Activated CD4-positive, alpha-beta memory T cell treated with anti-CD3 and anti-CD28 coated beads, Interleukin-2, amount 10 ng/mL, durations not matched to agents 7 days and 5 days (primary cell): ENCODE measurements at regions not wholly inside any gene's neighbourhood (a gene's known extent, or its start where the extent isn't known, plus 50 kb on each side); places are given as distances from the start of the nearest gene placed in this dataset.
"Not testable (repeated sequence)": the region's sequence is repeated elsewhere in the genome, so short reads cannot be mapped to it uniquely, and the experiment has no call there.

Experiments used
- CTCF ChIA-PET: fragments of 350-600 bp; sonication (Branson Sonifier 250); formaldehyde crosslinking; loops from one replicate; lab custom pipeline; 2021; ENCODE audit warnings: antibody characterized with exemption, inconsistent platforms; lab: Charles Lee
- POLR2A ChIA-PET: fragments of 350-600 bp; sonication (Branson Sonifier 250); formaldehyde crosslinking; loops from one replicate; lab custom pipeline; 2021; ENCODE audit warnings: antibody characterized with exemption; lab: Charles Lee
- DNase-seq: peaks from one replicate; pipeline ENCODE4 v3.0.0-alpha.2; 2020
- H3K27ac Mint-ChIP-seq: one replicate; pipeline ENCODE4 v1.8.0; 2021; ENCODE audit warnings: mild to moderate bottlenecking, mixed read lengths
- H3K27me3 Mint-ChIP-seq: one replicate; pipeline ENCODE4 v1.8.0; 2021; ENCODE audit warnings: mixed read lengths
- H3K36me3 Mint-ChIP-seq: one replicate; pipeline ENCODE4 v1.8.0; 2021; ENCODE audit warnings: low read depth, mixed read lengths
- H3K4me1 Mint-ChIP-seq: one replicate; pipeline ENCODE4 v1.8.0; 2021; ENCODE audit warnings: mixed read lengths
- H3K4me3 Mint-ChIP-seq: one replicate; pipeline ENCODE4 v1.8.0; 2021; ENCODE audit warnings: mild to moderate bottlenecking, mixed read lengths
- H3K9me3 Mint-ChIP-seq: one replicate; pipeline ENCODE4 v1.8.0; 2021; ENCODE audit warnings: mixed read lengths

DNA sequence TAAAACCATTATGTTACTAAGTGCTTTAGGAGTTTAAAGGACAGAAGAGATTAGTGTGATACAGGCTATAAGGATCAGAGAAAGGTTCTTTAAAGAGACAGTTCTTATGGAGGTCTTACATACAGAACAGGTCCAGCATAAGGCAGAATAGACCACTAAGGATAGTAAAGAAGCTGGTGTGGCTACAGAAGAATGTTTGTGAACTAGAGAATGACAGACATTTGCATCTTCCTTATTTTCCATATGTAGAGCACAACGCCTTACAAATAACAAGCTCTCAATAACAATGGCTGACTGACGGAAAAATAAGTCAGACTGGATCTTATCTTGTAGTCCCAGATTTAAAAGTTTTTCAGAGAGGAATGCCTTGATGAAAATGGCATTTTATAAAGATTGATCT lies 95.6 kb upstream of the NOTCH2NLA start:
- H3K9me3 Mint-ChIP-seq, CTCF ChIA-PET, POLR2A ChIA-PET: not testable (repeated sequence)

DNA sequence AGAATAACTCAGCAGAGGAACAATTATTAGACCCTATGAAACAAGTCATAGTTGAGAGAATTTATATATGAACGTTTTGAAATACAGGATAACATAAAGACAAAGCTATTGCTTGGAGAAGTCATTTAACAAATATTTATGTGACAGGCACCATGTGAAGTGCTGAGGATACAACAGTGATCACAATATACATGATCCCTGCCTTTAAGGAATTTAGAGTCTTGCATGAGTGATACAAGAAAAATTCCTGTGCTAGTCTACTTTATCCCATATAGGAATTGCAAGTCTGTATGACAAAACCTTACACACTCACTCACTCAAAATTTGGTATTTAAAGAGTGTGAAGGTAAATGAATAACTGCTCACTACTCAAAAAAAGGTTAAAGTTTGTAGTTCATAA lies 94.5 kb upstream of the NOTCH2NLA start:
- POLR2A ChIA-PET, H3K4me1 Mint-ChIP-seq, DNase-seq, H3K27ac Mint-ChIP-seq, H3K27me3 Mint-ChIP-seq, H3K4me3 Mint-ChIP-seq, H3K36me3 Mint-ChIP-seq, H3K9me3 Mint-ChIP-seq, CTCF ChIA-PET: not testable (repeated sequence)

More for the DNA sequence above, 95.6 kb upstream of the NOTCH2NLA start:
- DNase-seq, H3K36me3 Mint-ChIP-seq, H3K4me3 Mint-ChIP-seq, H3K27me3 Mint-ChIP-seq, H3K4me1 Mint-ChIP-seq, H3K27ac Mint-ChIP-seq: not testable (repeated sequence)

DNA sequence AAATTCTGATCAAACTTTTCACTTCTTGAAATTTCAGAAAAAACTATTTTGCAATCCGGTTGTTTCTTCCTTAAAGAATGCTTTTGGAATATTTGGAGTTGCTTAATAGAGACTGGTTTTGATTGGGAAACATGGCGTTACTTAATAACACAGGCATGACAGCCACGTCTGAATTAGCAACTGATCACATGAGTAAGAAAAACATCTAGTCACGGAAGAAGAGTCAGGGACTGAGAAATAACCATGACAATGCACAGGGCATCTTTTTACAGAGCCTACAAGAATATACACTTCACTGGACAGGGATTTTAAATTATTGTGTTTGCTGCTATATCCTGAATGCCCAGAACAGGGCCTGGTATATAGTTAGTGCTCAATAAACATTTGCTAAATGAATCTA lies 94.1 kb upstream of the NOTCH2NLA start:
- CTCF ChIA-PET, H3K4me1 Mint-ChIP-seq, H3K36me3 Mint-ChIP-seq, H3K9me3 Mint-ChIP-seq, H3K27me3 Mint-ChIP-seq, H3K4me3 Mint-ChIP-seq, H3K27ac Mint-ChIP-seq, POLR2A ChIA-PET, DNase-seq: not testable (repeated sequence)

DNA sequence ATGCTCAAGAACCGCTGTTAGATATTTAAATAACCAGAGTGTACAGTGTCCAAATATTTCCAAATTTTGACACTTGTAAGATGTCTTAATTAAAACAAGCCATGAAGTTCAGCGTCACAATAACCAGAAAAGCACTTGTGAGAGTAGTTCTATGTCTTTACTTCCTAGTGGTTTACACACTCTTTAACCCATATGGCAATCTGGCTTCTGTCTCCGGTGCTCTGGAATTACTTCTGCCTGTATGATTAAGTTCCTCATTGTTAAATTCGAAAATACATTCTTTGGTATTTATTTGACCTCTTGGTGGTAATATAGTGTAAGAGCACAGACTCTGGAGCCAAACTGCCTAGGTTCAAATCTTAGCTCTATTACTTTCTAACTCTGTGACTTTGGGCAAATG lies 89.9 kb upstream of the NOTCH2NLA start:
- H3K36me3 Mint-ChIP-seq, POLR2A ChIA-PET, H3K27me3 Mint-ChIP-seq, H3K4me3 Mint-ChIP-seq, CTCF ChIA-PET, DNase-seq, H3K27ac Mint-ChIP-seq, H3K4me1 Mint-ChIP-seq, H3K9me3 Mint-ChIP-seq: not testable (repeated sequence)

DNA sequence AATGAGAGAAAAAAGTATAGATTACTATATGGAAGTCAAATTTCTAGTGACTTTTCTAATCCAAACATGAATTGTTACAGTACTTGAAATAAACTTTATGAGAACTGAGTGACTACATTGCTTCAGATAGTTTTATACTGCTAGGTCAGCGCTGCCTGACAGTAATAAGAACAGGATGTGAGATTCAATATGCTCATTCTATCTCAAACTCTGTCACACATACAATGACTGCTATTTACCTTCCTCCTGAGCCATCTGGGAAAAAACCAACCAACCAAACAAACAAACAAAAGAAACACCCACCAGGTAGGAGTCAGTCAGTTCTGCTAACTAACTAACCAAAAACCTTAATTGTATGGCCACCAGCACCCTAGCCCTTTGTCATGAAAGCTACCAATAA lies 89.0 kb upstream of the NOTCH2NLA start:
- CTCF ChIA-PET, DNase-seq, H3K4me3 Mint-ChIP-seq, H3K4me1 Mint-ChIP-seq, H3K27ac Mint-ChIP-seq, H3K27me3 Mint-ChIP-seq, H3K36me3 Mint-ChIP-seq, POLR2A ChIA-PET, H3K9me3 Mint-ChIP-seq: not testable (repeated sequence)

DNA sequence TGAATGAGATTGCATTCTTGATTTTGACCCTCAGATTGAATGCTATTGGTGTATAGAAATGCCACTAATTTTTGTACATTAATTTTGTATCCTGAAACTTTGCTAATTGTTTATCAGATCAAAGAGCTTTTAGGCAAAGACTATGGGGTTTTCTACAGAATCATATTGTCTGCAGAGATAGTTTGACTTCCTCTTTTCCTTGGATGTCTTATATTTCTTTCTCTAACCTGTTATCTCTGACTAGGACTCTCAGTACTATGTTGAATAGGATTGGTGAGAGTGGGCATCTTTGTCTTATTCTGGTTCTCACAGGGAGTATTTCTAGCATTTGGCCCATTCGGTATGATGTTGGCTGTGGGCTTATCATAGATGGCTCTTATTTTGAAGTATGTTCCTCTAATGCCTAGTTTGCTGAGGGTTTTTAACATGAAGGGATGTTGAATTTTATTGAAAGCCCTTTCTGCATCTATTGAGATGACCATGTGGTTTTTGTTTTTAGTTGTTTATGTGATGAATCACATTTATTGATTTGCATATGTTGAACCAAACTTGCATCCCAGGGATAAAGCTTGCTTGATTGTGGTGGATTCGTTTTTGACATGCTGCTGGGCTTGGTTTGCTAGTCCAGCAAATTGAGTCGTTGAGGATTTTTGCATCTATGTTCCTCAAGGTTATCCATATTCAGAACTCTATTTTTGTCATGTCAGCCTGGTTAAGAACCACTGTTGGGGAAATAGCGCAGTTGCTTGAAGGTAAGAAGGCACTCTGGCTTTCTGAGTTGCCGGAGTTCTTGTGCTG lies 85.8 kb upstream of the NOTCH2NLA start:
- H3K4me1 Mint-ChIP-seq, POLR2A ChIA-PET, H3K27me3 Mint-ChIP-seq, H3K27ac Mint-ChIP-seq, H3K36me3 Mint-ChIP-seq, H3K9me3 Mint-ChIP-seq, CTCF ChIA-PET, H3K4me3 Mint-ChIP-seq, DNase-seq: not testable (repeated sequence)

DNA sequence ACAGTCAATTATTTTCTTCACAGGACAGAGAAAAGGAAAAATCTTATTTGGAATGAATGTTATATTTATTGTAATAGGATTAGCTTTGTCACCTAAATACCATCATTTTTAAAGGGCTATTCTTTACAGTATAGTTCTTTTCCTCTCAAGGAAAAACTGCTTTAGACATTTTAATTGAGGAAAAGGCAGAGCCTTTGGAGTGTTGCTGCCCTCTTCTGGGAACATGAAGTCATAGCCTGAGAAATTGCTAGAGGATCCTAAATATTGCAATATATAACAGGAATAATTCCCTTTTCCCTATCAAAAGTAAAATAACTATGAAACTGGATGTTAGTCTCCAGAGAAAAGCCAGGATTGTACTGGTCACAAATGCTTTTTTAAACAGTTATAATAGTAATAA lies 81.8 kb upstream of the NOTCH2NLA start:
- POLR2A ChIA-PET, H3K27ac Mint-ChIP-seq, H3K36me3 Mint-ChIP-seq, DNase-seq, H3K9me3 Mint-ChIP-seq, H3K4me3 Mint-ChIP-seq, H3K4me1 Mint-ChIP-seq, CTCF ChIA-PET, H3K27me3 Mint-ChIP-seq: not testable (repeated sequence)

DNA sequence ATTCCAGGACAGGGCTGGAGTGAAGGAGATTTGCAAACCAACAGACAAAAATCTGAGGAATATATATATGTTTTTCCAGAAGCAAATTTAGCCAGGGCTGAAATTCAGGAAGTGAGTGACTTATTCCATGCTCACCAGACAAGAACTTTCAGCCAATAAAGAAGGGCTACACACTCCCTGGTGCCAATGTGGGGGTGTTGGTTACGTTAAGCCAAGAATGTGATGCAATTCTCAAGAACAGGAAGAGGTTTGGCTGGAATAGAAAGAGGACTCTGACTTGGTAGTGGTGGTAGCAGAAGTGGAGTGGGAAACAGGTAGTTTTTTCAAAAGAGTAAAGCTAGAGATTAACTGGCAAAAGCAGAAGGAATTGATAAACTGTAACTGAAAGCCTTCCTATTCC lies 80.6 kb upstream of the NOTCH2NLA start:
- DNase-seq, H3K36me3 Mint-ChIP-seq, H3K9me3 Mint-ChIP-seq, H3K4me3 Mint-ChIP-seq, H3K4me1 Mint-ChIP-seq, H3K27me3 Mint-ChIP-seq, CTCF ChIA-PET, H3K27ac Mint-ChIP-seq, POLR2A ChIA-PET: not testable (repeated sequence)

DNA sequence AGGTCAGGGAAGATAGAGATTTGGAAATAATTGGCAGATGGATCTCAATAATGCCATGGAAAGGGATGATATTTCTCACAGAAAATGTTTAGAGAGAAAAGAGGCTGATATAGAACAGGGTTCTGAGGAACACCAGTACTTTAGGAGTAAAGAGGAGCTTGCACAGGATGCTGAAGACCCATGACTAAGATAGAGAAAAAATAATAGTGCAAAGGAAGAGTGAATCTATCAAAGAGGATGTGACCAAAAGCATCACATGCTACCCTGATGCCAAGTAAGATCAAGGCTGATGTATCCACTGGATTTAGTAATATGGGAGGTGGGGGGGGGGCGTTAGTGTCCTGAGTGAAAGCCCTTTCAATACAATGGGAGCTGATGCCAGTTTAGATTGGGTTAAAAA lies 80.1 kb upstream of the NOTCH2NLA start:
- H3K4me1 Mint-ChIP-seq, H3K27me3 Mint-ChIP-seq, H3K27ac Mint-ChIP-seq, POLR2A ChIA-PET, H3K9me3 Mint-ChIP-seq, H3K36me3 Mint-ChIP-seq, H3K4me3 Mint-ChIP-seq, CTCF ChIA-PET: not testable (repeated sequence)
- DNase-seq, result peak; percentile 16

DNA sequence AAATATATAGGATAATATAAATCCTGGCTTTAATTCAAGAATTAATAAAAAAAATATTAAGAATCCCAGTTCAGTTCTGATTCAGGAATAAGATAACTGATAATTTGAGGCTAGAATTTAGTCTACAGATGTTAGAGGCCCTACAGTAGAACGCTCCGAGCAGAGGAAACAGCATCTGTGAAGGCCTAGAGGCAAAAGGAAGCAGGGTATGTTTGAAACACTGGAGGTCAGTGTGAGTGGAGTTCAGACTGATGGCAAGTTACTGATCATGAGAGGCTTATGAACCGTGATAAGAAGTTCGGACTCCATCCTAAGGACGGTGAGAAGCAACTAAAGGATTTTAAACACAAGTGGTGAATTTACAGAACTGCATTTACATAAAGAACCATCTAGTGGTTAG lies 79.3 kb upstream of the NOTCH2NLA start:
- H3K4me3 Mint-ChIP-seq, DNase-seq, CTCF ChIA-PET, H3K9me3 Mint-ChIP-seq, POLR2A ChIA-PET, H3K27me3 Mint-ChIP-seq, H3K4me1 Mint-ChIP-seq, H3K36me3 Mint-ChIP-seq, H3K27ac Mint-ChIP-seq: not testable (repeated sequence)

DNA sequence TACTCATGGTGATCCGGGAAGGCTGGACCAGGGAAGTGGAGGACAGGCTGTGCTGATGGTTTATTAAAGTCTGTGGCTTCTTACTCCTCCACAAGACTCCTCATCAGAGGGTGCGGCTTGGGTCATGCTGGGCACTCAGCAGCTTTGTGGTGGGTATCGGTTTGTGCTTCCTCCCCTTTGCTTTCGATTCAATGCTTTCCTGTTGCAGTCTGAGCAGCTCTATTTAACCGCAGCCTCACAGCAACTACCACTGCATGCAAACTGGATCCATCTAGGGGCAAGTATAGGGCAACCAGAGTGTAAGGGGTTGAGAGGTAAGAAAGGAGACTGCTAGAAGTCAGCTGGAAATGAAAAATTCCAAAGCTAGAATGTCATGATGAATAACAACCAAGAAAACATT lies 78.8 kb upstream of the NOTCH2NLA start:
- H3K4me3 Mint-ChIP-seq, H3K9me3 Mint-ChIP-seq, H3K27me3 Mint-ChIP-seq, CTCF ChIA-PET, H3K36me3 Mint-ChIP-seq, DNase-seq, POLR2A ChIA-PET, H3K27ac Mint-ChIP-seq, H3K4me1 Mint-ChIP-seq: not testable (repeated sequence)

DNA sequence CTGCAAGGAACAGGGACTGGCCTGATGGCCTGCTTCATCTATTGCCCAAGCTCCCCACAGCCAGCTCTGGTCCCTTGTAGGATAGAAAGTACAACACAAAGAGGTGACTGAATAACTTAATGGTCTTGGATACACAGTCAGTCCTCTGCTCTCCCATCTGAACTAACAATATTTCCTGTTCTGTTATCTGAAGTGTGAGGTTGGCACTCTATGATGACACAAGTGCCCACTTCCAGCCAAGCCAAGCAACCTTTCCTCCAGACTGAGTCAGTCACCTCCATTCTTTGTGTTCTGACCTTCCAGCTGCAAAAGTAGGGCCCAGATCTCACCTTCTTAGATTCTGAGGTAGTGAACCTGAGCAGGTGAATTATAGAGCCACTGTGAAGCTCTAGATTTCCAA lies 77.8 kb upstream of the NOTCH2NLA start:
- DNase-seq, H3K4me1 Mint-ChIP-seq, POLR2A ChIA-PET, H3K4me3 Mint-ChIP-seq, H3K9me3 Mint-ChIP-seq, H3K27ac Mint-ChIP-seq, H3K27me3 Mint-ChIP-seq, H3K36me3 Mint-ChIP-seq, CTCF ChIA-PET: not testable (repeated sequence)

DNA sequence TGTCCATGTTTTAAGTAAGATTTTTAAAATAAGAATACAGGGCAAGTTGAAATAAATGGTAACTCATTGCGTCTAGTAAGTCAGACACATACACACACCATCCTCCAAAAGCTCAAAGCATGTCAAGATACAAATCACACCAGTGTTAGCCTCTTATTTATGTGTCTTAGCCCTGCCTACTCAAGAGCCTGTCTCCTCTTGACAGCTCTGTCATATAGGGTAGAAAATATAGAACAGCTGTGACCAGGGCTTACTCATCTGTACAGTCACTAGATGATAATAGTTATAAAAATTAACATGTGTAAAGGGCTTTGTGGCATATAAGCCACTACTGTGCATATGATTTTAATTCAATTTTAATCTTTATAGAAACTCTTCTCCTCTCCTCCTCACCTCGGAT lies 76.6 kb upstream of the NOTCH2NLA start:
- DNase-seq, H3K36me3 Mint-ChIP-seq, H3K9me3 Mint-ChIP-seq, POLR2A ChIA-PET, CTCF ChIA-PET, H3K4me1 Mint-ChIP-seq, H3K27me3 Mint-ChIP-seq, H3K27ac Mint-ChIP-seq, H3K4me3 Mint-ChIP-seq: not testable (repeated sequence)

DNA sequence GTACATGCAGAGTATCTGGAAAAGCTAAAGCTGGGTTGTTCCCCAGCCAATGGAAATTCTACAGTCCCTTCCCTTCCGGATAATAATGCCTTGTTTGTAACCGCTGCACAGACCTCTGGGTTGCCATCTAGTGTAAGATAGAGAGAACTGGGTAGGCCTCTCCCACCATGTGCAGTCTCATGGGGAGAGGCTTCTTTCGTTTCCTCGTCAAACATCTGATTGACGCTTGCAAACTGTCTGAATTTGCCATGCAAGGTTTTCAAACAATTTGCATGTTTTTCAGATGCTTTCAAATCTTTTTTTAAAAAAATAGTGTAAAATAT lies 69.7 kb upstream of the NOTCH2NLA start:
- H3K27me3 Mint-ChIP-seq, H3K27ac Mint-ChIP-seq, H3K4me3 Mint-ChIP-seq, H3K4me1 Mint-ChIP-seq, H3K9me3 Mint-ChIP-seq, POLR2A ChIA-PET, H3K36me3 Mint-ChIP-seq, CTCF ChIA-PET, DNase-seq: not testable (repeated sequence)
